NCI-H1417 treated with DMSO at 0.1 percent for 48 hours (cell line): ENCODE measurements at regions not wholly inside any gene's neighbourhood (a gene's known extent, or its start where the extent isn't known, plus 50 kb on each side); places are given as distances from the start of the nearest gene placed in this dataset.
"Not testable (repeated sequence)": the region's sequence is repeated elsewhere in the genome, so short reads cannot be mapped to it uniquely, and the experiment has no call there.

Experiments
- DNase-seq: peaks from one replicate; lab custom pipeline; 2025; lab: John Stamatoyannopoulos, UW

- no peak for DNase-seq
Observed at GRCh38 chr1:79224537-79224936, 218.0 kb upstream of the ADGRL4 start.

- no peak for DNase-seq
Observed at GRCh38 chr1:79220509-79220908, 214.0 kb upstream of the ADGRL4 start.

GRCh38 chr1:79215311-79215710, 208.8 kb upstream of the ADGRL4 start:
- DNase-seq, result no peak

GRCh38 chr1:79207786-79208185, 201.3 kb upstream of the ADGRL4 start:
- no peak for DNase-seq

- no peak for DNase-seq
Observed at GRCh38 chr1:79207331-79207730, 200.8 kb upstream of the ADGRL4 start.

GRCh38 chr1:79204779-79205479, 198.4 kb upstream of the ADGRL4 start:
- no peak for DNase-seq

GRCh38 chr1:79198832-79199231, 192.3 kb upstream of the ADGRL4 start:
- no peak for DNase-seq

- DNase-seq, result no peak
Observed at GRCh38 chr1:79197421-79197820, 190.9 kb upstream of the ADGRL4 start.

GRCh38 chr1:79196211-79196610, 189.7 kb upstream of the ADGRL4 start:
- DNase-seq, result no peak

- DNase-seq, result no peak
Observed at GRCh38 chr1:79193211-79194079, 186.9 kb upstream of the ADGRL4 start.

- no peak for DNase-seq
Observed at GRCh38 chr1:79190074-79190473, 183.5 kb upstream of the ADGRL4 start.

- peak; percentile 39 for DNase-seq
Observed at GRCh38 chr1:79188337-79188736, 181.8 kb upstream of the ADGRL4 start.

- DNase-seq, result no peak
Observed at GRCh38 chr1:79186260-79186659, 179.7 kb upstream of the ADGRL4 start.

GRCh38 chr1:79177844-79178243, 171.3 kb upstream of the ADGRL4 start:
- DNase-seq, result no peak

GRCh38 chr1:79161077-79161476, 154.5 kb upstream of the ADGRL4 start:
- no peak for DNase-seq

- no peak for DNase-seq
Observed at GRCh38 chr1:79155991-79156390, 149.5 kb upstream of the ADGRL4 start.

GRCh38 chr1:79151006-79151796, 144.7 kb upstream of the ADGRL4 start:
- DNase-seq, result no peak

- no peak for DNase-seq
Observed at GRCh38 chr1:79150576-79150975, 144.0 kb upstream of the ADGRL4 start.

GRCh38 chr1:79138227-79138626, 131.7 kb upstream of the ADGRL4 start:
- not testable (repeated sequence) for DNase-seq

- no peak for DNase-seq
Observed at GRCh38 chr1:79133774-79134364, 127.3 kb upstream of the ADGRL4 start.

GRCh38 chr1:79131626-79132025, 125.1 kb upstream of the ADGRL4 start:
- DNase-seq, result no peak

- no peak for DNase-seq
Observed at GRCh38 chr1:79129914-79130313, 123.4 kb upstream of the ADGRL4 start.
